ENCODE measurements at regions not wholly inside any gene's neighbourhood (a gene's known extent, or its start where the extent isn't known, plus 50 kb on each side); places are given as distances from the start of the nearest gene placed in this dataset.

DNA sequence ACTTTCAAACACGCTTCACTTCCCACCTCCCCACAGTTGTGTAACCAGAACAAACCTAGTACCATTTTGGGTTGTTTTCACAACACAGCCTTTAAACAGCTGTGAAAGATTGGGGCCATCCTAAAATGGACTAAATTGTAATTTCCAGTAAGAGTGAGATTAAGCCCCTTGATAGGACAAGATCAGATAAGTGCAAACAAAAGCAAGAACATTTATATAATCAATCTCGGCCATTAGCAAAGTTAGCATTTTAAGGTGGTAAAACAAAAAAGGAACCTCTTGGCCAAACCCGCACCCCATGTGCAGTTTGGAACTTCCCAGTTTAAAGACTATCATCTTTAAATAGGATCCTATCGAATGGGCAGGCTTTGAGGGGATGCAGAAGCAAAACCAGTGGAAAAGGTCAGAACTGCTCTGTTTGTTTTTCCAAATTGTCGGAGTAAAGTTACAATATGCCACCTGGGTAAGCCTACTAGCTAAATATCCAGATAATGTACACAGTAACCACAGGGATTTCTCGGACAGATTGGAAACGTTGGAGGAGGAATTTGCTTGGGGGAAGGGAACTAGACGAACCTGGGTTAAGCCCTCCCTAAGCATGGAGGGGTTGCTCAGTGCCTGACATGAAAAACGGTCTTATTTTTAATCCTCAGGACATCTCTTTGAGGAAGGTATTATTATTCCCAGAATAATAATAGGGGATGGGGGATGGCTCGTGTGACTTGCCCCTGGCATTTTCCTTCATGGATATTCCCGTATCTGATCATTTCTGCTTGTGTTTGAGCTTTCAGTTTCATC is 159.8 kb upstream of the SALL4 start (continued):
- TF ChIP-seq KDM4A (IDR thresholded peaks at IDR 0.05; ENCODE audit: low read depth, low read length, severe bottlenecking) = no peak
- no peak for TF ChIP-seq BACH1 (IDR thresholded peaks at IDR 0.05; ENCODE audit: low read length)
- TF ChIP-seq USF2 (IDR thresholded peaks at IDR 0.05; ENCODE audit: low read length) = no peak
- TF ChIP-seq, protein P1, sequence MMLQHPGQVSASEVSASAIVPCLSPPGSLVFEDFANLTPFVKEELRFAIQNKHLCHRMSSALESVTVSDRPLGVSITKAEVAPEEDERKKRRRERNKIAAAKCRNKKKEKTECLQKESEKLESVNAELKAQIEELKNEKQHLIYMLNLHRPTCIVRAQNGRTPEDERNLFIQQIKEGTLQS (IDR thresholded peaks at IDR 0.05; ENCODE audit: insufficient read depth, low read depth, low read length) = no peak
- TF ChIP-seq GABPA (IDR thresholded peaks at IDR 0.05; ENCODE audit: borderline replicate concordance, insufficient read depth, low read length) = no peak
- no peak for TF ChIP-seq SP2 (IDR thresholded peaks at IDR 0.05; ENCODE audit: low read length)
- no peak for TF ChIP-seq EP300 (IDR thresholded peaks at IDR 0.05; ENCODE audit: borderline replicate concordance in 1 of 2, low read depth in 2 of 2, low read length in 2 of 2)
- no peak for TF ChIP-seq BRCA1 (IDR thresholded peaks at IDR 0.05; ENCODE audit: low read depth, low read length)
- no peak for TF ChIP-seq SUZ12 (IDR thresholded peaks at IDR 0.05; ENCODE audit: low read length)
- no peak for TF ChIP-seq PHF8 (conservative IDR thresholded peaks at IDR 0.05; ENCODE audit: low read depth, low read length)

Measured in H1 (cell line).